K562 (cell line): ENCODE measurements at regions not wholly inside any gene's neighbourhood (a gene's known extent, or its start where the extent isn't known, plus 50 kb on each side); places are given as distances from the start of the nearest gene placed in this dataset.

Experiments
- CBX2 ChIP-seq: fragments of 200-600 bp; sonication (generic); IDR thresholded peaks from one replicate; pipeline ENCODE4 v1.6.1; 2012; ENCODE audit warnings: mild to moderate bottlenecking, low read length, inconsistent platforms; ENCODE audit not compliant: insufficient read depth, poor library complexity, severe bottlenecking
- GABPA ChIP-seq: fragments of 200-800 bp; sonication (Bioruptor generic); conservative IDR thresholded peaks from 2 replicates; pipeline ENCODE4 v1.6.1; 2016; ENCODE audit warnings: low read depth, missing genetic modification characterization, missing compliant biosample characterization
- GTF2F1 ChIP-seq: IDR thresholded peaks from 2 replicates; pipeline ENCODE4 v1.6.1; 2011; ENCODE audit warnings: low read depth, low read length, improper control_type of control experiment
- MAZ ChIP-seq, 2 experiments: fragments of 450-650 bp in 1 of 2; sonication (generic) in 1 of 2; formaldehyde crosslinking; IDR thresholded peaks in 1 of 2; conservative IDR thresholded peaks in 1 of 2; 2 replicates each; pipeline versions ENCODE4 v1.4.0 to v1.5.0; 2020; ENCODE audit warnings: mild to moderate bottlenecking in 1 of 2, missing genetic modification reagents in 1 of 2
- RBM22 ChIP-seq: fragments of 200-400 bp; formaldehyde crosslinking; IDR thresholded peaks from 2 replicates; pipeline ENCODE4 v1.6.1; 2018; ENCODE audit warnings: low read length, low read depth; ENCODE audit not compliant: poor library complexity, severe bottlenecking
- TCF3 ChIP-seq: sonication (generic); formaldehyde crosslinking; IDR thresholded peaks from 2 replicates; pipeline ENCODE4 v1.4.0; 2020; ENCODE audit warnings: mild to moderate bottlenecking, missing genetic modification reagents

DNA sequence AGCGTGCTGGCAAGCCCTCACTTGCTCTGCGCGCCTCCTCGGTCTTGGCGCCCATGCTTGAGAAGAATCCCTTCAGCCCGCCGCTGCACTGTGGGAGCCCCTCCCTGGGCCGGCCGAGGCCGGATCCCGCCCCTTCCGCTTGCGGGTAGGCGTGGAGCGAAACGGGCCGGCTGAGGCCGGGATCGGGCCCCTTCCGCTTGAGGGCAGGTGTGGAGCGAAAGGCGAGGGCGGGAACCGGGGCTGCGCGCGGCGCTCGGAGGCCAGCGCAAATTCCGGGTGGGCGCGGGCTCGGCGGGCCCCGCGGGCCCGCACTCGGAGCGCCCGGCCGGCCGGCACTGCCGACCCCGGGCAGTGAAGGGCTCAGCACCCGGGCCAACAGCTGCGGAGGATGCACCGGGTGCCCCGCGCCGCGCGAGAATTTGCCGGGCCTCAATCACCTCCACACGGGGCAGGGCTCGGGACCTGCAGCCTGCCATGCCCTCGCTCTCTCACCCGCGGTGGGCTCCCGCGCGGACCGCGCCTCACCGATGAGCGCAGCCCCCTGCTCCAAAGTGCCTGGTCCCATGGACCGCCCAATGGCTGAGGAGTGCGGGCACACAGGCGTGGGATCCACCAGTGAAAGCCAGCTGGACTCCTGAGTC is 58.1 kb upstream of the GBA3 start:
- TF ChIP-seq RBM22 = no peak
- no peak for TF ChIP-seq TCF3 (CRISPR knock-in tag)
- TF ChIP-seq MAZ (CRISPR knock-in tag; conservative IDR thresholded peaks at IDR 0.05 in 1 of 2, IDR thresholded peaks at IDR 0.05 in 1 of 2) = no peak
- TF ChIP-seq GABPA (tag) = no peak
- no peak for TF ChIP-seq GTF2F1
- no peak for TF ChIP-seq CBX2
